Peyer's patch (tissue), 4 donors: ENCODE measurements at regions not wholly inside any gene's neighbourhood (a gene's known extent, or its start where the extent isn't known, plus 50 kb on each side); places are given as distances from the start of the nearest gene placed in this dataset.

Experiments
- CTCF ChIP-seq, 6 experiments: fragments of 450-650 bp in 4 of 6; fragments of 200-600 bp in 2 of 6; sonication (generic) in 1 of 6; IDR thresholded peaks; one replicate each; pipeline ENCODE4 v1.5.1; 2017 to 2019; ENCODE audit warnings: antibody characterized with exemption in 6 of 6, mild to moderate bottlenecking in 3 of 6, moderate library complexity in 1 of 6
- POLR2A ChIP-seq, 2 donors: fragments of 450-650 bp; IDR thresholded peaks; one replicate each; pipeline ENCODE4 v1.5.1; 2017; ENCODE audit warnings: antibody characterized with exemption in 2 of 2, mild to moderate bottlenecking in 2 of 2, moderate library complexity in 2 of 2

GRCh38 chr12:102618197-102618877 lies 138.0 kb upstream of the IGF1 start:
- no peak for TF ChIP-seq POLR2A (IDR thresholded peaks at IDR 0.05)
- TF ChIP-seq CTCF (IDR thresholded peaks at IDR 0.05) = no peak
